ENCODE measurements at regions not wholly inside any gene's neighbourhood (a gene's known extent, or its start where the extent isn't known, plus 50 kb on each side); places are given as distances from the start of the nearest gene placed in this dataset.

DNA sequence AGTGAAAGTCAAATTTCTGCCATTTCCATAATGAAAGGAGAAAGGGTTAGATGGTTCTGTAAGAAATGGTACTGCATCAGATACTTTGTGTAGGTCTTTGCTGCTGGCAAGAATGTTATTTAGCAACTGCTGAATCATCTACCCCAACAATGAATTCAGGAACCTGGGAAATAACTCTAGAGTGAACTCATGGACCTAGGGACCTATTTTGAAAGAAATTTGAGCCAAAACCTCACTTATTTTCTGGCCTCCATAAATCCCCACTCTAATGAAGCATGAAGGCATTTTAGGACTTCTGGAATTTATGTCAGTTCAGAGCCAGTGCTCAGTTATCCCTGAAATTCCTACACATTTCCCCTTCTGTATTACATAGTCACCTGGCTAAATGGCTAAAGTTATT is 50.9 kb upstream of the CPNE8 start:
- no peak for DNase-seq

Measured in SW 1271 (cell line).